C4-2B (cell line): ENCODE measurements at regions not wholly inside any gene's neighbourhood (a gene's known extent, or its start where the extent isn't known, plus 50 kb on each side); places are given as distances from the start of the nearest gene placed in this dataset.

Source experiments
- ZFX ChIP-seq: fragments of 450-650 bp; IDR thresholded peaks from 2 replicates; pipeline ENCODE4 v1.6.1; 2017
- TF ChIP-seq, protein P1 (sequence below): fragments of 450-650 bp; conservative IDR thresholded peaks from 2 replicates; pipeline ENCODE4 v1.5.1; 2017; ENCODE audit warnings: mild to moderate bottlenecking

GRCh38 chr12:67456431-67456901 is 187.3 kb downstream of the CAND1 start:
- TF ChIP-seq, protein P1, sequence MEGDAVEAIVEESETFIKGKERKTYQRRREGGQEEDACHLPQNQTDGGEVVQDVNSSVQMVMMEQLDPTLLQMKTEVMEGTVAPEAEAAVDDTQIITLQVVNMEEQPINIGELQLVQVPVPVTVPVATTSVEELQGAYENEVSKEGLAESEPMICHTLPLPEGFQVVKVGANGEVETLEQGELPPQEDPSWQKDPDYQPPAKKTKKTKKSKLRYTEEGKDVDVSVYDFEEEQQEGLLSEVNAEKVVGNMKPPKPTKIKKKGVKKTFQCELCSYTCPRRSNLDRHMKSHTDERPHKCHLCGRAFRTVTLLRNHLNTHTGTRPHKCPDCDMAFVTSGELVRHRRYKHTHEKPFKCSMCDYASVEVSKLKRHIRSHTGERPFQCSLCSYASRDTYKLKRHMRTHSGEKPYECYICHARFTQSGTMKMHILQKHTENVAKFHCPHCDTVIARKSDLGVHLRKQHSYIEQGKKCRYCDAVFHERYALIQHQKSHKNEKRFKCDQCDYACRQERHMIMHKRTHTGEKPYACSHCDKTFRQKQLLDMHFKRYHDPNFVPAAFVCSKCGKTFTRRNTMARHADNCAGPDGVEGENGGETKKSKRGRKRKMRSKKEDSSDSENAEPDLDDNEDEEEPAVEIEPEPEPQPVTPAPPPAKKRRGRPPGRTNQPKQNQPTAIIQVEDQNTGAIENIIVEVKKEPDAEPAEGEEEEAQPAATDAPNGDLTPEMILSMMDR = no peak
- TF ChIP-seq ZFX = no peak
